B cell (primary cell): ENCODE measurements at regions not wholly inside any gene's neighbourhood (a gene's known extent, or its start where the extent isn't known, plus 50 kb on each side); places are given as distances from the start of the nearest gene placed in this dataset.

ENCODE experiments used
- ATAC-seq: fragments of 200-7000 bp; cut with Tn5 transposase; one replicate; pipeline ENCODE4 v1.10.0; 2021; ENCODE audit warnings: low read depth, mild to moderate bottlenecking, moderate number of reproducible peaks, moderate library complexity
- CTCF ChIA-PET: fragments of 350-600 bp; sonication (Branson Sonifier 250); formaldehyde crosslinking; loops from one replicate; lab custom pipeline; 2021; ENCODE audit warnings: antibody characterized with exemption, inconsistent platforms; lab: Charles Lee
- POLR2A ChIA-PET: fragments of 350-600 bp; sonication (Branson Sonifier 250); formaldehyde crosslinking; loops from one replicate; lab custom pipeline; 2021; ENCODE audit warnings: antibody characterized with exemption; lab: Charles Lee
- DNase-seq: peaks from one replicate; pipeline ENCODE4 v3.0.0; 2013
- H2AFZ ChIP-seq: 2 replicates; pipeline ENCODE4 v1.6.1; 2012; ENCODE audit warnings: mild to moderate bottlenecking, low read depth, low read length; ENCODE audit not compliant: insufficient read depth, poor library complexity, severe bottlenecking
- H3K27ac ChIP-seq, 2 donors: 1 replicate in 1 of 2; 2 replicates in 1 of 2; pipeline ENCODE4 v1.5.1; 2012 to 2013; ENCODE audit warnings: low read length in 2 of 2, mild to moderate bottlenecking in 2 of 2, moderate library complexity in 1 of 2
- H3K27me3 ChIP-seq, 4 experiments: fragments of 200-600 bp in 1 of 4; sonication (generic) in 1 of 4; replicated peaks in 1 of 4; 1 replicate in 2 of 4; 2 replicates in 2 of 4; pipeline versions ENCODE4 v1.6.1 to v1.7.0; 2013 to 2016; ENCODE audit warnings: low read length in 3 of 4, mild to moderate bottlenecking in 2 of 4, mixed read lengths in 1 of 4, moderate library complexity in 1 of 4; ENCODE audit not compliant: insufficient read depth in 4 of 4, control insufficient read depth in 3 of 4; ENCODE audit errors: control extremely low read depth in 1 of 4
- H3K36me3 ChIP-seq, 2 experiments: replicated peaks in 1 of 2; 1 replicate in 1 of 2; 2 replicates in 1 of 2; pipeline versions ENCODE4 v1.6.1 to v1.7.1; 2013; ENCODE audit warnings: low read length in 1 of 2; ENCODE audit not compliant: insufficient read depth in 2 of 2, control insufficient read depth in 1 of 2; ENCODE audit errors: control extremely low read depth in 1 of 2, extremely low read depth in 1 of 2
- H3K4me1 ChIP-seq, 2 donors: fragments of 200-600 bp in 1 of 2; sonication (generic) in 1 of 2; 1 replicate in 1 of 2; 2 replicates in 1 of 2; pipeline versions ENCODE4 v1.5.1 to v1.6.1; 2013 to 2017; ENCODE audit warnings: low read length in 2 of 2; ENCODE audit not compliant: control insufficient read depth in 2 of 2, insufficient read depth in 2 of 2
- H3K4me2 ChIP-seq: replicated peaks from 2 replicates; pipeline ENCODE3; 2012; ENCODE audit warnings: mild to moderate bottlenecking, low read depth, low read length; ENCODE audit not compliant: poor library complexity, severe bottlenecking
- H3K4me3 ChIP-seq, 5 experiments: fragments of 200-600 bp in 1 of 5; sonication (generic) in 1 of 5; 1 replicate in 3 of 5; 2 replicates in 2 of 5; pipeline versions ENCODE4 v1.5.1 to v1.7.0; 2011 to 2016; ENCODE audit warnings: low read length in 4 of 5, mild to moderate bottlenecking in 4 of 5, low read depth in 2 of 5, control low read depth in 1 of 5, moderate library complexity in 1 of 5; ENCODE audit not compliant: insufficient read depth in 1 of 5; ENCODE audit errors: control extremely low read depth in 1 of 5, extremely low read depth in 1 of 5
- H3K79me2 ChIP-seq: fragments of 200-600 bp; sonication (generic); one replicate; pipeline ENCODE4 v1.6.0; 2016; ENCODE audit warnings: low read length; ENCODE audit not compliant: control insufficient read depth, insufficient read depth
- H3K9ac ChIP-seq: fragments of 200-600 bp; sonication (generic); 2 replicates; pipeline ENCODE4 v1.6.1; 2017; ENCODE audit warnings: mild to moderate bottlenecking, low read length, moderate library complexity
- H3K9me3 ChIP-seq, 3 donors: one replicate each; pipeline versions ENCODE4 v1.6.1 to v1.7.1; 2013; ENCODE audit warnings: low read length in 2 of 3; ENCODE audit not compliant: control insufficient read depth in 2 of 3, insufficient read depth in 1 of 3; ENCODE audit errors: control extremely low read depth in 1 of 3
- H4K20me1 ChIP-seq: 2 replicates; pipeline ENCODE4 v1.6.0; 2012; ENCODE audit warnings: mild to moderate bottlenecking, low read length; ENCODE audit not compliant: insufficient read depth, control insufficient read depth, poor library complexity, severe bottlenecking
- H3K27ac Mint-ChIP-seq: one replicate; pipeline ENCODE4 v1.8.0; 2021; ENCODE audit warnings: mixed read lengths
- H3K27me3 Mint-ChIP-seq: one replicate; pipeline ENCODE4 v1.8.0; 2021; ENCODE audit warnings: mixed read lengths
- H3K4me1 Mint-ChIP-seq: one replicate; pipeline ENCODE4 v1.8.0; 2021; ENCODE audit warnings: mixed read lengths
- H3K4me3 Mint-ChIP-seq: one replicate; pipeline ENCODE4 v1.8.0; 2021; ENCODE audit warnings: mixed read lengths
- H3K9me3 Mint-ChIP-seq: one replicate; pipeline ENCODE4 v1.8.0; 2022; ENCODE audit warnings: mixed read lengths; ENCODE audit not compliant: insufficient read depth
- EZH2 ChIP-seq: IDR thresholded peaks from 2 replicates; pipeline ENCODE4 v1.6.1; 2012; ENCODE audit warnings: borderline replicate concordance, low read depth, mild to moderate bottlenecking, moderate library complexity, low read length; ENCODE audit not compliant: insufficient read depth, poor library complexity, severe bottlenecking
- WGBS: methylation state at CpG from one replicate; pipeline ENCODE4 v1.1.5; 2013; ENCODE audit warnings: missing lambda C conversion rate; ENCODE audit not compliant: insufficient coverage; 5-methylcytosine and 5-hydroxymethylcytosine counted together
- intact Hi-C: fragments of 100-400 bp; cut with micrococcal nuclease; formaldehyde crosslinking; loops from one replicate; pipeline ENCODE4 v1.10.0; 2022
- TF ChIP-seq, protein P1 (sequence below): fragments of 200-600 bp; IDR thresholded peaks from one replicate; pipeline ENCODE4 v1.8.0; 2022; ENCODE audit warnings: antibody characterized with exemption, mild to moderate bottlenecking

DNA sequence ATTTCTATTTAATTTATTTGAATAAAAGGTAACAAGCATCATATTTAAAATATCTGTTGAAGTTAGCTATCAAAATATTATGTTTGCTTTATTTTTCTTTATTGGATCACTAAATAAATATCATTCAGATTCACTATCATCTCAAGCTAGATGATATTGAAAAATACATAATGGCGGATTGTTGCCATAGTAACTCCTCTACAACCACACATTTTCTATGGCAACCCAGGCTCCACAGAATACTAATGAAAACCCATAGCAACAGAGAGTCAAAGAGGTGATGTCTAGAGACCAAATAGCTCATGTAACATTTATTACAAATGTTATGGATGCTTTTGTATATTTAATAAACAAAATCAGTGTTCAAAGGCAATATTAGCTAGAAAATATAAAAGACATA lies 148.9 kb upstream of the CDK1 start:
- Histone ChIP-seq H3K4me3 (no peak overlapping the region), H3K36me3 (no peaks in the 10 kb centered on the region), H3K27ac (no peak overlapping the region), H3K79me2 (no peaks in the 10 kb centered on the region), H3K4me2 (no peak overlapping the region), H3K4me1 (no peaks in the 10 kb centered on the region), H3K9me3 (no peaks in the 10 kb centered on the region), H3K27me3 (no peaks in the 10 kb centered on the region), H4K20me1 (no peaks in the 10 kb centered on the region), H2AFZ (no peak overlapping the region), H3K9ac (no peak overlapping the region)
- TF ChIP-seq EZH2, result no peak
- TF ChIP-seq, protein P1, sequence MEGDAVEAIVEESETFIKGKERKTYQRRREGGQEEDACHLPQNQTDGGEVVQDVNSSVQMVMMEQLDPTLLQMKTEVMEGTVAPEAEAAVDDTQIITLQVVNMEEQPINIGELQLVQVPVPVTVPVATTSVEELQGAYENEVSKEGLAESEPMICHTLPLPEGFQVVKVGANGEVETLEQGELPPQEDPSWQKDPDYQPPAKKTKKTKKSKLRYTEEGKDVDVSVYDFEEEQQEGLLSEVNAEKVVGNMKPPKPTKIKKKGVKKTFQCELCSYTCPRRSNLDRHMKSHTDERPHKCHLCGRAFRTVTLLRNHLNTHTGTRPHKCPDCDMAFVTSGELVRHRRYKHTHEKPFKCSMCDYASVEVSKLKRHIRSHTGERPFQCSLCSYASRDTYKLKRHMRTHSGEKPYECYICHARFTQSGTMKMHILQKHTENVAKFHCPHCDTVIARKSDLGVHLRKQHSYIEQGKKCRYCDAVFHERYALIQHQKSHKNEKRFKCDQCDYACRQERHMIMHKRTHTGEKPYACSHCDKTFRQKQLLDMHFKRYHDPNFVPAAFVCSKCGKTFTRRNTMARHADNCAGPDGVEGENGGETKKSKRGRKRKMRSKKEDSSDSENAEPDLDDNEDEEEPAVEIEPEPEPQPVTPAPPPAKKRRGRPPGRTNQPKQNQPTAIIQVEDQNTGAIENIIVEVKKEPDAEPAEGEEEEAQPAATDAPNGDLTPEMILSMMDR, result no peak
- intact Hi-C loops, result no loop called here
- no peaks in the 10 kb centered on the region for H3K9me3 Mint-ChIP-seq
- H3K27me3 Mint-ChIP-seq, result peaks cover 22% of the 10 kb centered on the region
- H3K27ac Mint-ChIP-seq, result no peak overlapping the region
- no peaks in the 10 kb centered on the region for H3K4me1 Mint-ChIP-seq
- no peak for DNase-seq
- ChIA-PET POLR2A (no interaction called here), CTCF (interaction anchor here (1.9 kb wide), 1 partner anchor 17 kb away, joined by 9 read pairs; no protein-coding TSS in a partner anchor)
- ATAC-seq, result no peak
- WGBS, result no CpG with 5 or more reads among the region's 1 CpG
- H3K4me3 Mint-ChIP-seq, result no peak overlapping the region

DNA sequence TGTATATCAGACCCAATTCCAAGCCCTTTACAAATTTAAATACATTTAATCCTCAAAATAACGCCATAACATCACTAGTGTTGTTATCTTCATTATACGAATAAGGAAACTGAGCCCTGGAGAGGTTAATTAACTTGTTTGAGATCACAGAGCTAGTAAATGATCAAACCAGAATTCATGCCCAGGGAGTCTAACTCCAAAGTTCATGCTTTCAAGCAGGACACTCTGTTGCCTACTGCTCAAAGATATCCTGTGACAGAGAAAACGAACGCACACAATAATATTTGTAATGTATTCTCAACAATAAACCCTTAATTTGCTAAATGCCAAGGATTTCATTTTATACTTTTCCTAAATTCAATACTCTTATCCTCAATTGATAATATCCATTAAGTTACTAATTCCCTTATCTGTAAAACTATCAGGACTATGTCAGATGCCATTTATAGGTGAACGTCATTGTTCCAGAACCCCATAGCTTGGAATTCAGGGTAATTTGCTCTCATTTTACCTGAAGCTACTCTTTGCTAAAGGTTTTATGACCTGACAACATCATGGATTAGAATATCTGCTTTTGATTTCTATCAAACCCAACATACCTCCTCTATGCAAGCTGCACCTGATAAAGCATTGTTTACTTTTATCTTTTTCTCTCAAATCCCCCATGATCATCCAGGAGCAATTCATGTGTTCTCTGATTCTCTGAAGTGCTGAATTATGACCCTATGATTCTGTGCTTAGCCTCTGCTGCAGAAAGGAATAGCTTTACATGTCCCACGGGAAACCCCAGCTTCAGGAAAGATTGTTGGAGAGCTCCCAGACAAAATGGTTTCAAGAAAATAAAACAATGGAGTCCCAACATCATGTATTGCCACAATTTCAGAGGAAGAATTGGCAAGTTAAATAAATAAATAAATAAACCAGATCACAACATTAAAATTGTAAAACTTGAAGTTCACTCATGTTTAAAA lies 150.2 kb upstream of the CDK1 start:
- Histone ChIP-seq H3K4me3 (no peak overlapping the region), H2AFZ (no peak overlapping the region), H3K27ac (no peak overlapping the region), H4K20me1 (no peaks in the 10 kb centered on the region), H3K4me1 (no peaks in the 10 kb centered on the region), H3K4me2 (no peak overlapping the region), H3K79me2 (no peaks in the 10 kb centered on the region), H3K36me3 (no peaks in the 10 kb centered on the region), H3K9me3 (no peaks in the 10 kb centered on the region), H3K9ac (no peak overlapping the region), H3K27me3 (no peaks in the 10 kb centered on the region)
- intact Hi-C loops, result no loop called here
- no peak overlapping the region for H3K4me3 Mint-ChIP-seq
- DNase-seq (no peak), ATAC-seq (no peak)
- TF ChIP-seq, protein P1, result no peak
- TF ChIP-seq EZH2, result no peak
- no peak overlapping the region for H3K27ac Mint-ChIP-seq
- ChIA-PET POLR2A (no interaction called here), CTCF (interaction anchor here (1.9 kb wide), 1 partner anchor 18 kb away, joined by 9 read pairs; no protein-coding TSS in a partner anchor)
- 100% methylated on average over 1 of the region's 6 CpGs for WGBS
- no peaks in the 10 kb centered on the region for H3K4me1 Mint-ChIP-seq
- no peaks in the 10 kb centered on the region for H3K9me3 Mint-ChIP-seq
- peaks cover 22% of the 10 kb centered on the region for H3K27me3 Mint-ChIP-seq
